ENCODE measurements at regions not wholly inside any gene's neighbourhood (a gene's known extent, or its start where the extent isn't known, plus 50 kb on each side); places are given as distances from the start of the nearest gene placed in this dataset.

DNA sequence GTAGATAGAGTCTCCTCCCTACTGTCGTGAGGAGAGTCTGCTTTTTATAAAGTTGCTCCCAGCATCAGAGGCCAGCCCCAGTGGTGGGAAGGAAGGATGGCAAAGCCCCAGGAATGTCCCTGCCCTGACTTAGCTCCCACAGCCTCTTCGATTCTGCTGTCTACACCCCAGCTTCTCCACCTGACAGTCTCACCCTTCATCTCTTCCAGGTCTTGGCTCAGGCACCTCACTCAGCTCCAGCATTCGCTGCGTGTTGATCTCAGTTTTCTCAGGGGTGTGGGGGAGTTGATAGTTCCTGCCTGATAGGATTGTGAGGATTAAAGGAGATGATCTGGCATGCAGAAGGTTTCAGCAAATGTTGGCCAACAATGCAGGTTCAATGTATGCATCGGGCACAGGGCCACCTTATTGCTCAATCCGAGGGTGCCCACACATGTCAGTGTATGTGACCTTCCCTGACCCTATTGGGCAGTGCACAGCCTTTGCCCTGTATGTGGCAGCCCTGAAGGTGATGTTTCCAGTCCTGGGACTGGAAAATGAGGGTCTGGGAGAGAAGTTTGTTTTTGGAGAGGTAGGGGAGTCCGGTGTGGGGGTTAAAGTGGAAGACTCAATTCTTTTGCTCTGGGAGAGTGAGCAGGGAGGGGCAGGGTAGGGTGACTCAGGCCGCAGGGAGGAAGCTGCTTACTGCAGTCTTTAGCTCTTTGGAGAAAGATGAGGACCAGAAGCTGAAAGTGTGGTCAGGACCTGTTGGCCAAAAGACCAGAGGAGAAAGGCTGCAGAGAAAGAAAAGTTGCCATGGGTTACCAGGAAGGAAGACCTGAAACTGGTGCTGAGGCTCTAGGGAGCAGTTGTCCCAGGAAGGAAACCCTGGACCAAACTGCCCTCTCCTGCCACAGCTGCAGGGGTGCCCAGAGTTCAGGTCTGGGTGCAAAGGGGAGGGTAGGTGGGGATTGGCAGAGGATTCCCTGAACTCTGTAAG is 153.2 kb downstream of the MACROH2A1 start:
- Histone ChIP-seq H3K9ac (ENCODE audit: insufficient read length) (no peak overlapping the region), H3K36me3 (ENCODE audit: insufficient read depth, low read length) (no peaks in the 10 kb centered on the region), H3K9me3 (ENCODE audit: low read depth, low read length) (no peaks in the 10 kb centered on the region), H3K4me3 (no peak overlapping the region), H3K27ac (no peak overlapping the region)
- TF ChIP-seq POLR2AphosphoS5 (IDR thresholded peaks at IDR 0.05; ENCODE audit: borderline replicate concordance, low read depth, low read length) = no peak
- DNase-seq (ENCODE audit: low read depth, low spot score) = no peak

DNA sequence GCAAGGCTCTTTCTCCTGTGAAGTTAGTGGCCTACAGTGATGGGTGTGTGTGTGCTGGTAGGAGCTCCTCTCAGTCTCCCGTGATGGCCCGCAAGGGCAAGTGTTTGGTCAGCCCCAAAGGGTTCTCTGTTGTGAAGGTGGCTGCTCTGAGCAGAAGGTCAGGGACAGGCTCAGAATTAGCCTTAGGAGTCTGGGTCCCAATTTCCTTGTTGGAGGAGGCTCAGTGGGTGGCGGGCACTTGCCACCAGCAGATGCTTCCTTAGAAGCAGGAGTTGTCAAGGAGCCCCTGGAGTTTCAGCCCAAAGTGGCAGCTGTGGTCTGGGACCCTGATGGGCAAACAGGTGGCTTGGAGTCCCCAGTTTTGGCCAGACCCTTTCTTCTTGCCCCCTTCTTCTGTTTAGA is 154.4 kb downstream of the MACROH2A1 start:
- TF ChIP-seq FOXP2 (optimal IDR thresholded peaks at IDR 0.05; ENCODE audit: control extremely low read depth, extremely low read length, insufficient read depth) (no peak), EZH2 (IDR thresholded peaks at IDR 0.05) (no peak), POLR2AphosphoS5 (IDR thresholded peaks at IDR 0.05; ENCODE audit: borderline replicate concordance, low read depth, low read length) (no peak)
- H3K27ac ChIP-seq = no peak overlapping the region
- H3K9me3 ChIP-seq (ENCODE audit: low read depth, low read length) = no peaks in the 10 kb centered on the region
- no peak for DNase-seq (ENCODE audit: low read depth, low spot score)
- no peak overlapping the region for H3K9ac ChIP-seq (ENCODE audit: insufficient read length)
- H3K36me3 ChIP-seq (ENCODE audit: insufficient read depth, low read length) = no peaks in the 10 kb centered on the region
- no peak overlapping the region for H3K4me3 ChIP-seq

DNA sequence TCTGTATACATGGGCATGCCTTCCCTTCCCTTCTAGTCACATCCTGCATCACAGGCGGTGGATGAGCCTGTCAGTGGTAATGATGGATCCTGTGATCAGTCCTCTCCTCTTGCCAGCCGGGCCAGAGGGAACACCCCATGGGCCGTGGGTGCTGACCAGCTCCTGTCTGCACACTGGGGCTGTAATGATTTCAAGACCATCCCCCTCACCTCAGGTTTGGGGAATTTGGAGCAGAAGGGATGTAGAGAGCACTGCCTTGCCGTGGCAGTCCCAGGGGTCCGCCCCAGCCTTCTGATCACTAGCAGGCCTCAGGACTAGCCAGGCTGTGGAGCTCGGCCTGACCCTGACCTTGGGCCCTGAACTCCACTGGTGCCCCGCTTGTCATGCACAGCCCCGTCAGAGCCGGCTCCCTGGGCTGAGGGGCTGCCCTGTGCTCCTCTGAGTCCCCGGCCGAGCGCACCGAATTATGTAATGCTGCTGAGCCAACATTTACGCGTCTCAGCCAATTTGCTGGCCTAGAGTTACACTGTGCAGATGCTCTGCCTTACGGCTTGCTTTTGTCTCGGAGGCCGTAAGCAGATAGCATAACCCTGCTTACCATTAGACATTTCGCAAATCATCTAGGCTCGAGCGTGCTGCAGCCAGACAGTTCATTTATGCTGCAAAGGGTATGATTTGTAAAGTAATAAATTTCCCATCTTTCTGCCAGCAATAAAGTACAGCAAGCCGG is 155.3 kb downstream of the MACROH2A1 start:
- no peaks in the 10 kb centered on the region for H3K9me3 ChIP-seq (ENCODE audit: low read depth, low read length)
- no peak overlapping the region for H3K27ac ChIP-seq
- no peak for DNase-seq (ENCODE audit: low read depth, low spot score)
- no peak overlapping the region for H3K4me3 ChIP-seq
- H3K9ac ChIP-seq (ENCODE audit: insufficient read length) = no peak overlapping the region
- no peaks in the 10 kb centered on the region for H3K36me3 ChIP-seq (ENCODE audit: insufficient read depth, low read length)
- TF ChIP-seq FOXP2 (optimal IDR thresholded peaks at IDR 0.05; ENCODE audit: control extremely low read depth, extremely low read length, insufficient read depth) (no peak), POLR2AphosphoS5 (IDR thresholded peaks at IDR 0.05; ENCODE audit: borderline replicate concordance, low read depth, low read length) (no peak), EZH2 (IDR thresholded peaks at IDR 0.05) (no peak)

DNA sequence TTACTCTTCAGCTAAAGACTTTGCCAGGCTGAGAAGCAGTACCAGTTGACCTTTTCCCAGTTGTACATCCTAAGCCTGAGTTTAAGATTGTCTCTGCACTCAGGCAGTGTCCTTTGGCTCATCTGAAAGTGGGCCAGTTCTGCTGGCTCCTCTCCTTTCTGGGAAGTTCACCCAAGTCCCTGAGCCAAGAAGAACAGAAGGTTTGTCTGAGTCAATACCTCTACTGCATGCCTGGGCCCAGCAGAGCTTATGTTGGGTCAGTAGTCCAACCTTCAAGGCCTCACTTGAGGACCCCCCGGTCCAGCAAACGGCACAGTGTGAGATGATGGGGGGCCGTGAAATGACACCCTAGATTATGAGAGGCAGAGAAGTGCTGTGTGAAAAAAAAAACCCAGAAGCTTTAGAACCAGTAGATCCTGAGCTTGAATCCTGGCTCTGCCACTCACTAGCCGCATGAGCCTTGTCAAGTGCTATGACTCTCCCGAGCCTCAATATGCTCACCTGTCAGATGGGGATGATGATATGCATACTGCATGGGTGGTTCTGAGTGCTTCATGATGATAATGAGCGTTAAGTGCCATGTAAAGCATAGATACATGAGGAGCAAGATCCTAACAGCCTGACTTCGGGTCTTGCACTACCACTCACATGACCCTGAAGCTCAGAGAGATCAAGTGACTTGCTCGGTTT is 156.0 kb downstream of the MACROH2A1 start:
- H3K4me3 ChIP-seq = no peak overlapping the region
- TF ChIP-seq EZH2 (IDR thresholded peaks at IDR 0.05) = no peak
- TF ChIP-seq POLR2AphosphoS5 (IDR thresholded peaks at IDR 0.05; ENCODE audit: borderline replicate concordance, low read depth, low read length) = no peak
- TF ChIP-seq FOXP2 (optimal IDR thresholded peaks at IDR 0.05; ENCODE audit: control extremely low read depth, extremely low read length, insufficient read depth) = no peak
- no peak for DNase-seq (ENCODE audit: low read depth, low spot score)
- no peak overlapping the region for H3K27ac ChIP-seq
- no peaks in the 10 kb centered on the region for H3K9me3 ChIP-seq (ENCODE audit: low read depth, low read length)
- H3K9ac ChIP-seq (ENCODE audit: insufficient read length) = no peak overlapping the region
- no peaks in the 10 kb centered on the region for H3K36me3 ChIP-seq (ENCODE audit: insufficient read depth, low read length)

DNA sequence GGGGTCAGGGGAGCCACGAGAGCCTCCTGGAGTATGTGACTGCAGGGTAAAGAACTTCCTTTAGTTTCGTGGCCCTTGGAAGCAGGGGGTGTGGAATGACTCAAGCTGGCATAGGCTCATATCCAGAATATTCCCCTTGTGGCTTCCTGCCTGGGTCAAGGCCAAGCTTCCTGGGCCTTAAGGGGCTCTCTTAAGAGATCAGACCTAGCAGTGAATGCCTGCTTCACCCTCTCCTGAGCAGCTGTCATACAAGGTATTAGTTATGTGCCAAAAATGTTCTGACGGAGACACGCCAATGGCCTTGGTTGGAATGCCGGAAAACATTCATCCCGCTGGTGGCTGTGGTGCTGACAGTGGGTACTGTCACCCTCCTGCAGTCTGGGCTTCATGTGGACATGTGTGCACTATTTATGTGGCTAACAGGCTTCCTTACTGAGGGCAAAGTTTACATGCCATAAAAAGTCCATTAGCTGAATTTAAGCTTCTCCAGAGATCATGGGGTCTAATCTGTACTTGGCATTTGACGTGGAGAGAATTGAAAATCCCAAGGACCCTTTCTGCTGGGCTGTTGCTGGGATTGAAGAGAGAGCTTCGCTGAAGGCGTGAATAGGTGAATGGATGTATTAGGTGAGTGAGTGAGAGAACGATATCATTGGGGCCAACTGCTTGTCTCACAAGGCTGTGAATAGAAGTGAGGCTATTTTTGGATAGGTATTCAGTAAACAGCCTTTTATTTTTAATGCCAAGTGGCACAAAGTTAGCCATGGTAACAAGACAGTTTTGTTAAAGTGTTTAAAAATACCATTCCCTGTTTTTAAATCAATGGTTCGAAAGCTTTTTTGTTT is 156.8 kb downstream of the MACROH2A1 start:
- no peak for DNase-seq (ENCODE audit: low read depth, low spot score)
- Histone ChIP-seq H3K36me3 (ENCODE audit: insufficient read depth, low read length) (no peaks in the 10 kb centered on the region), H3K27ac (no peak overlapping the region), H3K9me3 (ENCODE audit: low read depth, low read length) (no peaks in the 10 kb centered on the region), H3K4me3 (no peak overlapping the region), H3K9ac (ENCODE audit: insufficient read length) (no peak overlapping the region)
- TF ChIP-seq EZH2 (IDR thresholded peaks at IDR 0.05) (no peak), FOXP2 (optimal IDR thresholded peaks at IDR 0.05; ENCODE audit: control extremely low read depth, extremely low read length, insufficient read depth) (no peak), POLR2AphosphoS5 (IDR thresholded peaks at IDR 0.05; ENCODE audit: borderline replicate concordance, low read depth, low read length) (no peak)

DNA sequence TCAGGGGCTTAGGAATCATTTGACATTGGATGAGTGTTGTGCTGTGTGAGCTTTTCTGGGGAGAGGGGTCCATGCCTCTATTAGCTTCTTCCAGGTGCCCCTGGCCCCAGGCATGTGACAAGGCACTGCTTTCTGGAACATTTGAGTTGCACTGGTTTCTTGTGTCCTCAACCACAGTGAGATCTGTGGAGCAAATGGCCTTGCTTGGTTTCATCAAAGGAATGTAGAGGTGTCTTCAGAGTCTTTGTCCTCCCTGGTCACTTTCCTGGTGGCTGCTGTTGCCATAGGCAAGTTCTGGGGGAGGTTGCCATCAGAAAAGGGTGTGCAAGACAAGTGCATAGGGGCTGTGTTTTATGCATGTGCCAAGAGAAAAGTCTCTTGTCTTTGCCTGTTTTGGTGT is 157.5 kb downstream of the MACROH2A1 start:
- no peaks in the 10 kb centered on the region for H3K36me3 ChIP-seq (ENCODE audit: insufficient read depth, low read length)
- H3K27ac ChIP-seq = no peak overlapping the region
- no peak overlapping the region for H3K4me3 ChIP-seq
- H3K9me3 ChIP-seq (ENCODE audit: low read depth, low read length) = no peaks in the 10 kb centered on the region
- TF ChIP-seq FOXP2 (optimal IDR thresholded peaks at IDR 0.05; ENCODE audit: control extremely low read depth, extremely low read length, insufficient read depth) = no peak
- TF ChIP-seq EZH2 (IDR thresholded peaks at IDR 0.05) = no peak
- TF ChIP-seq POLR2AphosphoS5 (IDR thresholded peaks at IDR 0.05; ENCODE audit: borderline replicate concordance, low read depth, low read length) = no peak
- H3K9ac ChIP-seq (ENCODE audit: insufficient read length) = no peak overlapping the region
- DNase-seq (ENCODE audit: low read depth, low spot score) = no peak

DNA sequence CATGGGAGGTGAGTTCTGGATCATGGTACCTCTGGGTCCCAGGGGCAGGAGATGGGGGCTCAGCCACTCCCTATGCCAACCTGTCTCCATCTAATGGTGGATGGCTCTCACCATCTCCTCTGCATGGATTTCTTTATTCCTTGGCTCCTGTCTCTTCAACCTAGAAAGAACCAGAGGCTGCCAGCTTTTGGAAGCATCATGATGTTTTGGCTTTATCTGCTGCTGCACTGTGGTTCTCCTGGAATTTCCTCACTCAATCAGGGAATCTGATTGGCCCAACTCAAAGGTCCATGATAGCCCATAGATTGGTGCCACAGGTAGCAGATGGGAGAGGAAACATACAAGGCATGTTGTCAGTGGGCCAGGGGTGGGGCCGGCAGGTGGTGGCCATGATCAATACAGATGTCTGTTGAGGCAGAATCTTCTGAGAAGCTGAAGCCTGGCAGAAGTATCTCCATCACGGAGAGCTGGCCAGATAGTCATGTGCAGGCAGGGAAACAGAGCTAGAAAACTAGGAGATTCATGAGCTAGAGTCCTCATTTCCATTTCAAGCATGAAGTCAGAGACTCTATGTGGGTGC is 158.2 kb downstream of the MACROH2A1 start:
- no peaks in the 10 kb centered on the region for H3K36me3 ChIP-seq (ENCODE audit: insufficient read depth, low read length)
- H3K27ac ChIP-seq = no peak overlapping the region
- no peak overlapping the region for H3K9ac ChIP-seq (ENCODE audit: insufficient read length)
- H3K9me3 ChIP-seq (ENCODE audit: low read depth, low read length) = no peaks in the 10 kb centered on the region
- no peak for DNase-seq (ENCODE audit: low read depth, low spot score)
- TF ChIP-seq FOXP2 (optimal IDR thresholded peaks at IDR 0.05; ENCODE audit: control extremely low read depth, extremely low read length, insufficient read depth) = no peak
- no peak for TF ChIP-seq EZH2 (IDR thresholded peaks at IDR 0.05)
- TF ChIP-seq POLR2AphosphoS5 (IDR thresholded peaks at IDR 0.05; ENCODE audit: borderline replicate concordance, low read depth, low read length) = no peak
- no peak overlapping the region for H3K4me3 ChIP-seq

Data from SK-N-MC (cell line).